ENCODE measurements at regions not wholly inside any gene's neighbourhood (a gene's known extent, or its start where the extent isn't known, plus 50 kb on each side); places are given as distances from the start of the nearest gene placed in this dataset.

DNA sequence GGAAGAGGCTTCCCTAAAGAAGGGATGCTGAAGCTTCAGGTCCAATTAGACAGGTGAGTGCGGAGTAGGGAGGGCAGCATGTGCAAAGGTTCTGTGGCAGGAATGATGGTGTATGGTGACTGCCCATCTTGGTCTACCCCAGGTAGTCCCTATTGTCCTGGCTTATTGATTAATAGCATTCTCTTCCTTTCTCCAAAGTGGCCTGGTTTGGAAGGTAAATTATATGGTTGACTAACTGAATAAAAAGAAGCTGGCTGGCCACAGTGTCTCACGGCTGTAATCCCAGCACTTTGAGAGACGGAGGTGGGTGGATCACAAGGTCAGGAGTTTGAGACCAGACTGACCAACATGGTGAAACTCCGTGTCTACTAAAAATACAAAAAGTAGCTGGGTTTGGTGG, 230.5 kb downstream of the MIAT start:
- TF ChIP-seq, protein P1, sequence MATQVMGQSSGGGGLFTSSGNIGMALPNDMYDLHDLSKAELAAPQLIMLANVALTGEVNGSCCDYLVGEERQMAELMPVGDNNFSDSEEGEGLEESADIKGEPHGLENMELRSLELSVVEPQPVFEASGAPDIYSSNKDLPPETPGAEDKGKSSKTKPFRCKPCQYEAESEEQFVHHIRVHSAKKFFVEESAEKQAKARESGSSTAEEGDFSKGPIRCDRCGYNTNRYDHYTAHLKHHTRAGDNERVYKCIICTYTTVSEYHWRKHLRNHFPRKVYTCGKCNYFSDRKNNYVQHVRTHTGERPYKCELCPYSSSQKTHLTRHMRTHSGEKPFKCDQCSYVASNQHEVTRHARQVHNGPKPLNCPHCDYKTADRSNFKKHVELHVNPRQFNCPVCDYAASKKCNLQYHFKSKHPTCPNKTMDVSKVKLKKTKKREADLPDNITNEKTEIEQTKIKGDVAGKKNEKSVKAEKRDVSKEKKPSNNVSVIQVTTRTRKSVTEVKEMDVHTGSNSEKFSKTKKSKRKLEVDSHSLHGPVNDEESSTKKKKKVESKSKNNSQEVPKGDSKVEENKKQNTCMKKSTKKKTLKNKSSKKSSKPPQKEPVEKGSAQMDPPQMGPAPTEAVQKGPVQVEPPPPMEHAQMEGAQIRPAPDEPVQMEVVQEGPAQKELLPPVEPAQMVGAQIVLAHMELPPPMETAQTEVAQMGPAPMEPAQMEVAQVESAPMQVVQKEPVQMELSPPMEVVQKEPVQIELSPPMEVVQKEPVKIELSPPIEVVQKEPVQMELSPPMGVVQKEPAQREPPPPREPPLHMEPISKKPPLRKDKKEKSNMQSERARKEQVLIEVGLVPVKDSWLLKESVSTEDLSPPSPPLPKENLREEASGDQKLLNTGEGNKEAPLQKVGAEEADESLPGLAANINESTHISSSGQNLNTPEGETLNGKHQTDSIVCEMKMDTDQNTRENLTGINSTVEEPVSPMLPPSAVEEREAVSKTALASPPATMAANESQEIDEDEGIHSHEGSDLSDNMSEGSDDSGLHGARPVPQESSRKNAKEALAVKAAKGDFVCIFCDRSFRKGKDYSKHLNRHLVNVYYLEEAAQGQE (IDR thresholded peaks at IDR 0.05; ENCODE audit: insufficient read depth in 1 of 2, low read depth in 2 of 2, low read length in 2 of 2), result no peak
- TF ChIP-seq POLR2AphosphoS5 (IDR thresholded peaks at IDR 0.05; ENCODE audit: low read depth, low read length), result no peak
- TF ChIP-seq SIN3A (IDR thresholded peaks at IDR 0.05; ENCODE audit: borderline replicate concordance, insufficient read depth, low read length), result no peak
- no peak for TF ChIP-seq TAF1 (IDR thresholded peaks at IDR 0.05; ENCODE audit: borderline replicate concordance, insufficient read depth, low read length)

Data from PFSK-1 (cell line).